ENCODE measurements at regions not wholly inside any gene's neighbourhood (a gene's known extent, or its start where the extent isn't known, plus 50 kb on each side); places are given as distances from the start of the nearest gene placed in this dataset.

- Histone ChIP-seq H3K27me3 (peaks cover 0 to 6% (median 0%) of the 10 kb centered on the region in 4 donors), H3K27ac (replicated peaks in 1 of 4) (no peak overlapping the region), H3K9me3 (no peaks in the 10 kb centered on the region), H3K4me3 (no peak overlapping the region), H3K36me3 (no peaks in the 10 kb centered on the region), H3K4me1 (no peaks in the 10 kb centered on the region)
- TF ChIP-seq EP300 (IDR thresholded peaks at IDR 0.05) (no peak), CTCF (IDR thresholded peaks at IDR 0.05) (no peak), POLR2AphosphoS5 (IDR thresholded peaks at IDR 0.05) (no peak), POLR2A (IDR thresholded peaks at IDR 0.05; ENCODE audit: low read depth) (no peak)
- peak; percentile 47 for DNase-seq (ENCODE audit: extremely low spot score)
- intact Hi-C loops (cut with DNase I), result no loop called here
These were observed 309.4 kb upstream of the PROX1 start for GRCh38 chr1:213678348-213678747.

- peak; percentile 66 for DNase-seq (ENCODE audit: extremely low spot score)
- WGBS, result 75% methylated on average over 3 of the region's 3 CpGs
- Histone ChIP-seq H3K4me1 (no peaks in the 10 kb centered on the region), H3K9me3 (no peaks in the 10 kb centered on the region), H3K27me3 (peaks cover 0 to 7% (median 0%) of the 10 kb centered on the region in 4 donors), H3K4me3 (no peak overlapping the region), H3K27ac (replicated peaks in 1 of 4) (no peak overlapping the region), H3K36me3 (no peaks in the 10 kb centered on the region)
- TF ChIP-seq CTCF (IDR thresholded peaks at IDR 0.05), result no peak
- no peak for TF ChIP-seq POLR2AphosphoS5 (IDR thresholded peaks at IDR 0.05)
- TF ChIP-seq EP300 (IDR thresholded peaks at IDR 0.05), result no peak
- no peak for TF ChIP-seq POLR2A (IDR thresholded peaks at IDR 0.05; ENCODE audit: low read depth)
- intact Hi-C loops (cut with DNase I), result no loop called here
These were observed 309.0 kb upstream of the PROX1 start for GRCh38 chr1:213678753-213679152.

GRCh38 chr1:213679153-213679552, 308.6 kb upstream of the PROX1 start:
- H3K4me1 ChIP-seq, result no peaks in the 10 kb centered on the region
- no peak overlapping the region for H3K27ac ChIP-seq (replicated peaks in 1 of 4)
- peaks cover 0 to 6% (median 0%) of the 10 kb centered on the region in 4 donors for H3K27me3 ChIP-seq
- no peak overlapping the region for H3K4me3 ChIP-seq
- intact Hi-C loops (cut with DNase I), result no loop called here
- WGBS, result 57% methylated on average over 3 of the region's 3 CpGs
- DNase-seq (ENCODE audit: extremely low spot score), result no peak
- TF ChIP-seq CTCF (IDR thresholded peaks at IDR 0.05), result no peak
- no peak for TF ChIP-seq EP300 (IDR thresholded peaks at IDR 0.05)
- TF ChIP-seq POLR2AphosphoS5 (IDR thresholded peaks at IDR 0.05), result no peak
- TF ChIP-seq POLR2A (IDR thresholded peaks at IDR 0.05; ENCODE audit: low read depth), result no peak
- H3K36me3 ChIP-seq, result no peaks in the 10 kb centered on the region
- no peaks in the 10 kb centered on the region for H3K9me3 ChIP-seq

GRCh38 chr1:213680677-213681325, 307.0 kb upstream of the PROX1 start:
- intact Hi-C loops (cut with DNase I), result no loop called here
- H3K36me3 ChIP-seq, result no peaks in the 10 kb centered on the region
- peak; percentile 79 for DNase-seq (ENCODE audit: extremely low spot score)
- no peaks in the 10 kb centered on the region for H3K9me3 ChIP-seq
- H3K4me3 ChIP-seq, result no peak overlapping the region
- TF ChIP-seq POLR2AphosphoS5 (IDR thresholded peaks at IDR 0.05) (no peak), EP300 (IDR thresholded peaks at IDR 0.05) (no peak), POLR2A (IDR thresholded peaks at IDR 0.05; ENCODE audit: low read depth) (no peak), CTCF (IDR thresholded peaks at IDR 0.05) (no peak)
- no peaks in the 10 kb centered on the region for H3K4me1 ChIP-seq
- 81% methylated on average over 8 of the region's 8 CpGs for WGBS
- peaks cover 0 to 3% (median 0%) of the 10 kb centered on the region in 4 donors for H3K27me3 ChIP-seq
- H3K27ac ChIP-seq (replicated peaks in 1 of 4), result no peak overlapping the region
